HS-27A (cell line): ENCODE measurements at regions not wholly inside any gene's neighbourhood (a gene's known extent, or its start where the extent isn't known, plus 50 kb on each side); places are given as distances from the start of the nearest gene placed in this dataset.

Experiments
- DNase-seq: peaks from one replicate; pipeline ENCODE4 v3.0.0-alpha.2; 2012; ENCODE audit warnings: low read depth, missing footprints

DNA sequence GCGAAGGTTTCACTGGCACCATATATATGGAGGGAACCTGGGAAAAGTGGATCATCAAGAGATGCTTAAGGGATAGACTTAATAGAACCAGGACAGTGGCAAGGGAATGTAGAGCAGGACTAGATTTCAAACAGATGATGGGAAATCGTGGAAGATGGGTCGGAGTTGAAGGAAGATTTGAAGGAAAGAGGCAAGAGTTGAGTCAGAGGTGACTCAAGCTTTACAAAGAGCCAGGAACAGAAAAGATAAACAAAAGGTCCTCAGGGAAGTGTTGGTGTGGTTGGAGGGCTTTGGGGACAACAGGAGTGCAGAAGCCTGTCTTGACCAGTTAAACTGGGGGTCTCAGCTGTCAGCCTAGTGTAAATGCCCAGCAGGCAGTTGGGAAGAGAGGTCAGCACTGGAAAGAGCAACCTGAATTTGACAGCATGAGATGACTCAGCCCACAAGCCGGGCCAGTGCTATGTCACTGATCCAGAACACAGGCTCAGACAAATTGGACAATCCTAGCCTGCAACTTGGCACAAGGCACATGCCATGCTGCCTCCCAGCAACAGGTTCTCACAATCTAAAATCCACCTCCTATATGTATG lies 230.5 kb downstream of the IDS start:
- DNase-seq, result no peak

DNA sequence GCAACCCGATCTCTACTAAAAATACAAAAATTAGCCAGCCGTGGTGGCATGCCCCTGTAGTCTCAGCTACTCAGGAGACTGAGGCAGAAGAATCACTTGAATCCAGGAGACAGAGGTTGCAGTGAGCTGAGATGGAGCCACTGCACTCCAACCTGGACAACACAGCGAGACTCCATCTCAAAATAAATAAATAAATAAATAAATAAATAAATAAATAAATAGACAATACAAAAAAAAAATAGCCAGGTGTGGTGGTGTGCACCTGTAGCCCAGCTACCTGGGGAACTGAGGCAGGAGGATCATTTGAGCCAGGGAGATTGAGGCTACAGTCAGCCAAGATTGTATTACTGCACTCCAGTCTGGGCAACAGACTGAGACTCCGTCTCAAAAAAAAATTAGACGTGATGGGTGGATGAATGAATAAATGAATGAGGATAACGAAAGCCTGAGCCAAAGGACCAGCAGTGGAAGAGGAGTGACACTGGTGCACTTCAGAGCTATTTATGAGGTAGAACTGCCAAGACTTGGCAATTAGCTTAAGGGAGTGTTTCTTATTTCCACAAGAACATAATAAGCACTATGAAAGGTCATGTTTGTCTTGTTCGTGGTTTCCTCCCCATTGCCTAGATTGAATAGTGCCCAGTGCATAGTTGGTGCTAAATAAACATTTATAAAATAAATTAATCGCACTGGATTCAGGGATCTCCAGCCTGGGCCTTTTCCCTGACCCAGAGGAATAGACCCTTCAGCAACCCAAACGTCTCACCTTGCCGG lies 232.2 kb downstream of the IDS start:
- DNase-seq, result no peak

DNA sequence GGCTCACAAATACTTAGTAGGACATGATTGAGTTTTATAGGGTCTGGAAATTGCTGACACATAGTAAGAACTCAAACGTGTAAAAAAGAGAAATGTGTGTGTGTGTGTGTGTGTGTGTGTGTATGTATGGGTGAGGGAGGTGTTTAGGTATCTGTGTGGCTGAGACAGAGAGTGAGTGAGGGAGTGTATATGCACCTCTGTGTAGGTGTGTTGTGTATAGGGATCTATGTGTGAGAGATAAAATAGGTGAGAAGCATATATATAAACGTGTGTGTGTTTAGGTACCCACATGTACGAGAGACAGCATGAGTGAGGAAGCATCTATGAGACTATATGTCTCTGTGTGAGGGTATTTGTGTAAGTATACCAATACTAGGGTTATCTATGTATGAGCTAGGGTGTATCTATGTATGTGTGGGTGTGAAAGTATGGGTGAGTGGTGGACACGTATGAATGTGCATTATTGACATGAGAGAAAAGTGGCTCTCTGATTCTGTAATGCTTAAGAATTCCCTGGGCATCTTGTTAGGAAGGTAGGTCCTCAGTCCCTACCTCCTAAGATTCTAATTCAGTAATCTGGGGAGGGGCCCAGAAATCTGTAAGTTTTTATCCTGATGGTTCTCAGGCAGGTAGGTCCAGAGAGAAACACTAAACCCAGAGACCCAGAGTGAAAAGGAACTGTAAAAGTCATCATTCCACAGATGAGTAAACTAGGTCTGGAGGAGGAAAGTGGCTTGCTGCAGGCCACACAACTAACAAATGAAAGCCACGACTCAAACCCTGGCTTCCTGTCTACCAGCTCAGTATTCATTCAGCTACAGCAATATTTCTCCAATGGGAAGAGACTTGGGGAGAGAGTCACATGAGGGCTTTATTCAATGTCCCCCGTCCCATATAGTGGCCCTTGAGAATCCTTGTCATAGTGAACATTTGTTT lies 237.0 kb downstream of the IDS start:
- no peak for DNase-seq

DNA sequence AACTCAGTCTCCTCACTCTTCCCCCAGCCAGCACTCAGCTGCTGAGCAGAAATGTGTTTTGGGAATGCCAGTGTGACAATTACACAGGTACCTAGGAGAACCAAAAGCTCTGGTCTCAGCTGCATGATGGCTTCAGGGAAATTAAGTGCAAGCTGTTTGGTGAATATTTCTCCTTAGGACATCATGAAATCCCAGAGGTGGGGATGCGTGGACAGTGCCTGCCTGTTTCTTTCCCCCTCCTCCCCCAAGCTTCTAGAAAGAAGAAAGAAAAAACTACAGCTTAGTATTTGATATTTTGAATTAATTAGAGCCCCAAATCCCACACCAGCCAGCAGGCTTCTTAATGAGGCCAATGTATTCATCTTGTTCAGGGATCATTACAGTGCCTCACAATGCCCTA lies 243.0 kb downstream of the IDS start:
- DNase-seq, result no peak

DNA sequence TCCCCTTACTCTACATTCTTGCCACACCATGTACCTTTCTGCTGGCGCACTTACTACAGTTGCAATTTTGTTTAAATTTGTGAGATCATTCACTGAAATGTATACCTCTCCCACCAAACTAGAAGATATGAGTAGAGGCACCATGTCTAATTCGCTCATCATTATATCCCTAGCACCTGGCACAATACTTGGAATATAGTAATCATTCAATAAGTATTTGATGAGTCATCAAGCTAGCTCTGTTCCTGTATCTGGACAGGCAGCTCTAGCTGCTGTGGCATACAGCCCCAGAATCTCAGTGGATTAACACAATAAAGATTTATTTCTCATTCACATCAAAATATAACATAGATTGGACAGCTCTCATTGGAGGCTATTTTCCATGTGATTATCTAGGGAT lies 245.9 kb downstream of the IDS start:
- DNase-seq, result no peak

DNA sequence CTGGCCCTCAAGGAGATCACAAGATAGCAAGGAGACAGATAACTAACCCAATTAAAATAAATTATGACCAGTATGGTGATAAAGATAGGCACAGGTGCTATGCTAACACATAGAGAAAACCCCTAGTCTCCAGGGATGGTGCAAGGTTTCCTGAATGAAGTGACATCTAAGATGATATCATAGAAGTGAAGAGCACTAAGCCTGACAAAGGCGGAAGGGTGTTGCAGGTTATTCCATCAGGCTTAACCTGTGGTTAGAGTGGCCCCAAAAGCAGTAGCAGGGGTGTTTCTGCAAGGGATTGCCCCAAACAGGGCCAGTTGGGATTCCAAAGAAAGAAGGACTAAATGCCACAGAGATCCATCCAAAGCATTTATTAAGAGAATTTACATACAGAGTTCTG lies 249.2 kb downstream of the IDS start:
- DNase-seq, result no peak

DNA sequence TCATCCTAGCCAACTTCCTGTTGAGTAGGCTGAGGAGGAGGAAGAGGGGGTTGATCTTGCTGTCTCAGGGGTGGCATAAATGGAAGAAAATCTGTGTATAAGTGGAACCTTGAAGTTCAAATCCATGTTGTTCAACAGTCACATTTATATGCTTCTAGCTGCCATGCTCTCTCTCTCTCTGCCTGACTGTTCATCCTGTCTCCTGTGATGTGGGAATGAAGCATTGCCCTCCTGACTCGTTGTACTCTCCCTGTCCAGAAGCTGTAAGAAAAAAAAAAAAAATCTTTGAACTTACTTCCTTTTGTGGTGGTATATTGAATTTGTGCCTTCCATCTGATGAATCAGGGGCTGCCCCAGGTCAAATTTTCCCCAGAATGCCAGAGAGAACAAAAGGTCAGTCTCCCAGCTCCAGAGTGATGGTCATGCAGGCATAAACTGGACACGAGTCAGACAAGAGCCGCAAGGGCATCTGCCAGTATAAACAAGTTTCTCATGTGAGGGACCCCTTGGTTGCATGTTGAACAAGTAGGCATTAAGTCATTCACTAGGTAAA lies 257.0 kb downstream of the IDS start:
- no peak for DNase-seq

DNA sequence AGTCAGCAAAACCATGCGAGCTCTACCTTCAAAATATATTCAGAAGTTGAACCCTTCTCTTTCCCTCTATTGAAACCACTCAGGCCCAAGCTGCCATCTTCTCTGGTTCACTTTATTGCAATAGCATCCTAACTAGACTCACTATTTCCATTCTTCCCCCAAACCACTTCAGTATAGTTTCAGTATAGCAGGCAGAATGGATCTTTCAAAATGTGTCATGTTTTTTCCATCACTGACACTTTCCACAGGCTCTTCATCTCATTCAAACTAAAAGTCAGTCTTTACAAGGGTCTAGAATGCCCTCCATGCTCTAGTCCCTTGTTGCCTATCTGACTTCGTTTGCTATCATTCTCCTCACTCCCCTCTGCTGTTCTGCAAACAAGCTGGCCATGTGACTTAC lies 274.4 kb downstream of the IDS start:
- no peak for DNase-seq

DNA sequence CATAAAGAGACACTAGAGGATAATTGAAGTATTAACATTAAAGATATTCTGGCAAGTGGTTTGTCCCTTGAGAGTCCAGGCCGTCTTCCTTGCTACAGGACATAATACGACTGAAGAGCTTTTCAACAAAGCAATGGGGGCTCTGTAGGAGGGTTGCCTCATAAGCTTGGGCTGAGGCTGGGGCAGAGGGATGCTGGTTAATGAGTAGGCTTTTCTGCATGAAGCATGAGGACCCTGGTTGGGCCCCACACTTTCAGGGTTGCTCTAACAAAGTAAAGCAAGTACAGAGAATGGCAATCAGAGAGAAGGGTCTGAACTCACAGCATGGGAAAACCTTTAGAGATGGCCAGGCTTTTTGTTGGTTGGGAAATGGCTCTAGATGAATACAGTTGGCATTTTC lies 281.3 kb downstream of the IDS start:
- no peak for DNase-seq

DNA sequence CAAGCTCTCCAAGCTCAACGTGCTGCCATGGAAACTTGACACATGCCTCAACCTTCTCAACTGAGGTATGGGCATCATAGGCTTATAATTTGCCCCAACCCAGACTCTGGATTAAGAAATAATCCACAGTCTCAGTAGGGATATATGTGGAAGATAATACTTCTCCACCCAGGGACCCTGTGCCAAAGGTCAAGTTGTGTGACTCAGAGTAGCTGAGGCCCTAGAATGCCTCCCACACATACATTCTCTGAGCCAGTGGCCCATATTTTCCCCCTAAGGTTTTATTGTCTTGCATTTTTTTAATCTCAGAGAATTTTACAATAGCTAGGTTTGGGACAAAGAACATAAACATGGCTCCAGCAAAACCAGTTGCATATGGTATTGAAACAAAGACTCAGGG lies 283.1 kb downstream of the IDS start:
- no peak for DNase-seq

DNA sequence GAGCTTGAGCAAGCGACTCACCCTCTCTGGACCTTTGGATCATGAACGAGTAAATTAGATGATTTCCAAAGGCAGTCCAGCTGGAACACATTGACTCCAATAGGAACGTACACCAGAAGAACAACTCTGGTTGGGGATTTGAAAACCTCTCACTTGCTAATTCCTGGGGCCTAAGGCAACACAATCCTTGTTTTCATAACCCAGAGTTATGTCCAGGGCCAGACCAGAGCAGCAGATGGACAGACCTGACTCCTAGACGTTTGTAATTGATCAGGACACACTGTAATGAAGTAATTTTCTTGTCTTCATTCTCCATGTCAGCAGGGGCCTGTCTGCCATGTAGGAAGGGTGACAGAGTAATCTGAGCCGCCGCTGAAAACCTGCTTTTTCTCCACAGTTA lies 283.9 kb downstream of the IDS start:
- no peak for DNase-seq

DNA sequence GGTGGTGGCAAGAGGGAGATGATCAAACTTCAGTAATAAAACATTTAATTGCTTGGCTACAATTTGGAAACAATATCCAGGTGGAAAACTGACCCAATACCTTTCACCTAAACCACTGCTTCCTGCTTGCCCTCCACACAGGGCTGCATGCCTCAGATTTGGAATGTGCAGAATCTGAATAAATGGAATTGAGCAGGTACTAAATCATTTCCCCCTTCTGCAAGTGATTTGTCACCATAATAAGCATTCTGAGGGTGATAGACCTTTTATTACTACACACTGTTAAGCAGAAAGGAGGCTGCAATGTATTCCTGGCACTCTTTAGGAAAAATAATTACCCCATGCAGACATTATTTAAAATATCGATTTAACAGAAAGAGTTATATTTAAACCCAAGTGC lies 291.8 kb downstream of the IDS start:
- no peak for DNase-seq

DNA sequence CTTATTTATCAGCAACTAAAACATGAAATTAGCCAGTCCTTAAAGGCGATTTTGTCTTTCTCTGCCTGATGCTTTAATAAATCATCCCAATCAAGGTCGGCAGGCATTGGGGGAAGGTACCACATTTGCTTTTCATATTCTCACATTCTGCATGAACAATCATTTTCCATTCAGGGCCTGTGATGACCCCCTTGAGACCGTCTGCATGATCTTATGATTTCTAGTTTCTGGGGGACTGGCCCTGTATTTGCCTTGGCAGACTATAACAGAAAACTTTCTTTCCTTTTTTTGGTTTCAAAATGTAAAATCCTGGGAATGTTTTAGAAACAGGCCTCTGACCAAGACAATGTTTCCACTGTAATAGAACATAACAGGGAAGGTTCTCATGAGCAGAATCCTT lies 296.8 kb downstream of the IDS start:
- no peak for DNase-seq

DNA sequence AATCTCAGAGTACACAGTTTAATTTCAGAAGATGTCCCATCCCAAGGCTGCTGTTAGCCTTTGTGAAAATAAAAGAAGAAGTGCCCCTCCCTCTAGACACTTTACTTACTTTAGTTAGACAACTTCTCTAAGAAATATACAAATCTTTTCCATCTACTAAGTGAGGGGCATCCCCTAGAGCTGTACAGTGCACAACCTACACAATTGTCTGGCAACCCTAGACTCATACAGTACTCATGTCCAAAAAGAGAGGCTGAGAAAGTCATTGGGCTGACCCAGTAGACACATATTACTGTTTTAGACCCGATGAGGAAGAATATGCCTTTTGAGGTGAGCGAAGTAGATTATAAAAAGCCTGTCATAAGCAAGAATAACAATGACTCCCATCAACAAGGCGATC lies 297.6 kb downstream of the IDS start:
- no peak for DNase-seq

DNA sequence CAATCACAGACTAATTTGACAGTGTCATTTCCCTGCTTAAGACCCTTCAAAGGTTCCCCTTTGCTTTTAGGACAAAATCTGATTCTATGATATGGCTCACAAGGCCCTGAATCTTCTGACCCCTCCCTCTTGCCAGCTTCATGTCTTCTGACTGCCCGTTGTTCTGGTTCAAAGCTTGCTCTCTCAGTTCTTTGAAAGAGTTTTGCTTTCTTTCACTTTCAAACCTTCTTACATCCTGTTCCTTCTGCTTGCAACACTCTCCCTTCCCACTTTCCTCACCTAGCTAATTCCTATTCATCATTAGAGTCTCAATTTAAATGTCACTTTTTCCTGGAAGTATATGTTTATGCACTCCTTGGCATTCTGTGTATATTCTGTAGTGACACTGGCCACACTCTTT lies 299.2 kb downstream of the IDS start:
- no peak for DNase-seq

DNA sequence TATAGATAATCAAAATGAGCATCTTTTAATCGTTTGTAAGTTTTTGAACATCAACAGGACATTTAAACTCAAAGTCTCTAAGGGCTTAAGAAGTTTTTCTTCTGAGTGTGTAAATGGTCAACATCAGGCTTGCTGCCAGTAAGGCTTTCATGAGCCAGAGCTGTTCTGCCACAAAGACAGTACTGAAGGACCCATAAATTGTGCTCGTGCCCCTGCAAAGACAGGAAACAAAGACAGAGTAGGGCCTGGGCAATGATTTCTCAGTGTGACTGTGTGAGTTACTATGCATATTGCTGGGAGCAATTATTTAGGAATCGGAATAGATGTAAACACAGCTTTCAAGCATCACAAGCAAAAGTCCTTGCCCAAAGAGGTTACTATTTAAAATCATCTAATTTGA lies 300.0 kb downstream of the IDS start:
- DNase-seq, result no peak

DNA sequence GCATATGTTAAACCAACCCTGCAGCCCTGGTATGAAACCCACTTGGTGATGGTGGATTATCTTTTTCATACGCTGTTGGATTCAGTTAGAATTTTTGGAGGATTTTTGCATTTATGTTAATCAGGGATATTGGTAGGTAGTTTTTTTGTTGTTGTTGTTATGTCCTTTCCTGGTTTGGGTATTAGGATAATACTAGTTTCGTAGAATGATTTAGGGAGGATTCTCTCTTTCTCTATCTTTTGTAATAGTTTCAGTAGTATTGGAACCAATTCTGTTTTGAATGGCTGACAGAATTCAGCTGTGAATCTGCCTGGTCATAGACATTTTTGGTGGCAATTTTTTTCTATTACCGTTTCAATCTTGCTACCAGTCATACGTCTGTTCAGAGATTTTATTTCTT lies 305.4 kb downstream of the IDS start:
- DNase-seq, result no peak

DNA sequence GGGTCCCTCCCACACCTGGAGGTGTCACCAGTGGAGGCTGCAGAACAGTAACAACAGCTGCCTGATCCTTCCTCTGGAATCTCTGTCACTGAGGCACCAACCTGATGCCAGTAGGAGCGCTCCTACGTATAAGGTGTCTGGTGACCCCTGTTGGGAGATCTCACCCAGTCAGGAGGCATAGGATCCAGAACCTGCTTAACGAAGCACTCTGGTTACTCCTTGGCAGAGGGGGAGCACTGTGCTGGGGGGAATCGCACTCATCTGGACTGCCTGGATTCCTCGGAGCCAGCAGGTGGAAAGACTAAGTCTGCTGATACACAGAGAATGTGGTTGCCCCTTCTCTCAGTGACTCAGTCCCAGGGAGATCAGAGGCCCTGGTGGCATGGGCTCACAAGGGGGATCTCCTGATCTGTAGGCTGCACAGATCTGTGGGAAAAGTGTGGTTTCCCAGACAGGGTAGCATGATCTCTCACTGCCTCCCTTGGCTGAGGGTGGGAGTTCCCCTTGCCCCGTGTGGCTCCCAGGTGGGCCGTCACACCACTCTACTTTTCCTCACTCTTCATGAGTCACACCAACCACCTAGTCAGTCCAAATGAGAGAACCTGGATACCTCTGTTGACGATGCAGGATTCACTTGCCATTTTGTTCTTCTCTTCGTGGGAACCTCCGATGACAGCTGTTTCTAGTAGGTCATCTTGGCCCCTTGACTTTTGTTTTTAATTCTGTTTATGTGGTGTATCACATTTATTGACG lies 305.9 kb downstream of the IDS start:
- DNase-seq, result no peak

DNA sequence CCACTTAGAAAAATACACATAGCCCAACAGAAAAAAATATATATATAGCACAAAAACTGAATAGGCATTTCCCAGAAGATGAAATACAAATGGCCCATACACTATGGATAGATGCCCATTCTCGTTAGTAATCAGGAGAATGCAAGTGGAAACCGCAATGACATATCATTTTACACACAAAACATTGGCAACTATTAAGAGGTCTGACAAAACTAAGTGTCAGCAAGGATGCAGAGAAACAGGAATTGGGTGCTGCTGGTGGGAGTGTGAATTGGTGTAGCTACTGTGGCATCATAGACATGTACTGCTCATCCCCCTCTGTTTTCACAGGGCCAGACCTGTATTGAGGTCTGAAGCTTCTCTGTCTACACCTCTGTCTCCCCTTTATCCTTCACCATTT lies 320.0 kb downstream of the IDS start:
- no peak for DNase-seq

DNA sequence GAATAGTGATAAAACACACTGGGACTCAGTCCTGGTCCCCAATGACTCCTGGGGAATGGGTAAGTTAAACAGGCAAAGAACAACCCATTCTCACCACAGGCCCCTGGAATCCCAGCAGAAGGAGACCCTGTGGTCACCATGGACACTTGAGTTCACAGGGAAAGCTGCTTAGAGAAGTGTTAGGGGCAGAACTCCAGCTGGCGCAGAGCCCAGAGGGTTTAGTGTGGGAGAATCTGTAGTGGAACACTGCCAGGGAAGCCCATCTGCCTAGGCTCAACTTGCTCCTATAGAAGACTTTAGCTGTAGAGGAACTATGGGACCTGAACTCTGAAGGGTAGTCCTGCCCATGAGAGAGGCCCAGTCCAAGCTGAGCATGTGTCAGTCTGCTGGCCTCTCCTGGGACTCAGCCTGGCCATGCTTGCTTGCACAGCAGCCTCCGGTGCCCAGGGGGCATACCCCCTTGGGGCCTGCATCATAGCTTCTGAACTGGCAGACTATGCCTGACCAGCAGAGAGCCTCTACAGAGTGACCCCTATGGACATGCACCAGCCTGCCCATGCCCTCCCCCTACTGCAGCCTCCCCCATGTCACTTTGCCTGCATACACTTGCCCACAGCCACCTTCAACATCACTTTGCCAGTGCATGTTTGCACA lies 343.5 kb downstream of the IDS start:
- DNase-seq, result no peak

DNA sequence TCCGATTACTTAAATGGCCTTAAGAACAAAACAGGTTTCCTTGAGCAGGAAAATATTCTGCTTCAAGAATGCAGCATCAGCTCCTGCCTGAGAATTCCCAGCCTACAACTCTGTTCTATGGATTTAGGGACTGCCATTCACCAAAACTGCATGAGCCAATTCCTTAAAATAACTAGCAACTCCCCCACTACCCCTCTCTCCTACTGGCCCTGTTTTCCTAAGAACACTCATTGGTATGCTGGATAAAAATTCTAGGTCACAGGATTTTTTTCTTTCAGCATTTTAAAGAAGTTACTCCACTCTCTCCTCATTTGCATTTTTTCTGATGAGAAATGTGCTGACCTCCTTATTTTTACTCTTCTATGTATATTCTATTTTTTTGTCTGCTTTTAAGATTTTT lies 347.1 kb downstream of the IDS start:
- DNase-seq, result no peak

DNA sequence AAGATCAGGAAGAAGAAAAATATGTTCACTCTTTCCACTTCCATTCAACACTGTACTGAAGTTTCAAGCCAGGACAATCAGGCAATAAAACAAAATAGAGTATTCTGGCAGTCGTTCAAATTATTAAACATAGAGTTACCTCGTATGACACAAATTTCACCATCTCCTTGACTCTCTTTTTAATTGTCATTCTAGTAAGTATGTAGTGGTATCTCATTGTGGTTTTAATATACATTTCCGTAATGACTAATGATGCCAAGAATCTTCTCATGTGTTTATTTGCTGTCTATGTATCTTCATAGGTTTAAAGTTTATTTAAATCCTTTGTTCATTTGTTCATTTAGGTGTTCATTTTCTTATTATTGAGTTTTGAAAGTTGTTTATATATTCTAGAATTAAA lies 352.2 kb downstream of the IDS start:
- DNase-seq, result no peak
